Neural progenitor cell (in vitro differentiated cells): ENCODE measurements at regions not wholly inside any gene's neighbourhood (a gene's known extent, or its start where the extent isn't known, plus 50 kb on each side); places are given as distances from the start of the nearest gene placed in this dataset.
"Not testable (repeated sequence)": the region's sequence is repeated elsewhere in the genome, so short reads cannot be mapped to it uniquely, and the experiment has no call there.

Experiments used
- CTCF ChIP-seq: fragments of 200-600 bp; sonication (generic); IDR thresholded peaks from 2 replicates; pipeline ENCODE4 v1.5.1; 2017; ENCODE audit warnings: antibody characterized with exemption, mild to moderate bottlenecking
- EZH2 ChIP-seq: fragments of 200-600 bp; sonication (generic); IDR thresholded peaks from 2 replicates; pipeline ENCODE4 v1.6.1; 2017; ENCODE audit warnings: antibody characterized with exemption, mild to moderate bottlenecking, moderate library complexity
- EZH2phosphoT487 ChIP-seq: fragments of 200-600 bp; sonication (generic); IDR thresholded peaks from 2 replicates; pipeline ENCODE4 v1.6.1; 2017; ENCODE audit warnings: antibody characterized with exemption

DNA sequence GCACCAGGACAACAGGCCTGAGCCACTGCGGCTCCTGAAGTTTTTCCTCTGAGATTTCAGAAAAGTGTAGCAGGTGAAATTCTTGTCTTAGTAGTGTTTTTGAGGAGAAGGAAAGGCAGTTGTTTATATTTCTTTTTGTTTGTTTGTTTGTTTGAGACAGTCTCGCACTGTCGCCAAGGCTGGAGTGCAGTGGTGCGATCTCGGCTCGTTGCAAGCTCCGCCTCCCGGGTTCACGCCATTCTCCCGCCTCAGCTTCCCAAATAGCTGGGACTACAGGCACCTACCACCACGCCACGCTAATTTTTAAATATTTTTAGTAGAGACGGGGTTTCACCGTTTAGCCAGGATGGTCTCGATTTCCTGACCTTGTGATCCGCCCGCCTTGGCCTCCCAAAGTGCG is 454.2 kb downstream of the AASDHPPT start:
- not testable (repeated sequence) for TF ChIP-seq EZH2, CTCF, EZH2phosphoT487
